Heart right ventricle (tissue), 16 donors: ENCODE measurements at regions not wholly inside any gene's neighbourhood (a gene's known extent, or its start where the extent isn't known, plus 50 kb on each side); places are given as distances from the start of the nearest gene placed in this dataset.

Experiments
- ATAC-seq, 8 donors: fragments of 200-7000 bp; cut with Tn5 transposase; one replicate each; pipeline ENCODE4 v1.9.1; 2020; ENCODE audit warnings: mild to moderate bottlenecking in 8 of 8, moderate library complexity in 8 of 8, moderate number of reproducible peaks in 1 of 8
- DNase-seq, 2 donors: peaks; one replicate each; pipeline ENCODE4 v3.0.0-alpha.2; 2020
- H3K27ac ChIP-seq, 10 donors: fragments of 200-600 bp; sonication (generic) in 2 of 10; one replicate each; pipeline versions ENCODE4 v1.5.0 to v1.8.0; 2020 to 2022; ENCODE audit warnings: mild to moderate bottlenecking in 3 of 10
- H3K27me3 ChIP-seq, 7 donors: fragments of 200-600 bp; one replicate each; pipeline ENCODE4 v1.8.0; 2021 to 2022; ENCODE audit warnings: mild to moderate bottlenecking in 2 of 7
- H3K36me3 ChIP-seq, 9 donors: fragments of 200-600 bp; sonication (generic) in 1 of 9; one replicate each; pipeline versions ENCODE4 v1.5.0 to v1.8.0; 2020 to 2022; ENCODE audit warnings: mild to moderate bottlenecking in 2 of 9
- H3K4me1 ChIP-seq, 9 donors: fragments of 200-600 bp; sonication (generic) in 1 of 9; one replicate each; pipeline versions ENCODE4 v1.5.0 to v1.8.0; 2020 to 2022; ENCODE audit warnings: mild to moderate bottlenecking in 4 of 9
- H3K4me3 ChIP-seq, 10 donors: fragments of 200-600 bp; sonication (generic) in 2 of 10; one replicate each; pipeline versions ENCODE4 v1.5.0 to v1.8.0; 2020 to 2022; ENCODE audit warnings: mild to moderate bottlenecking in 7 of 10, moderate library complexity in 2 of 10
- H3K9me3 ChIP-seq, 11 donors: fragments of 200-600 bp in 10 of 11; sonication (generic) in 2 of 11; one replicate each; pipeline versions ENCODE4 v1.5.0 to v1.8.0; 2013 to 2022; ENCODE audit warnings: mild to moderate bottlenecking in 2 of 11, control low read depth in 1 of 11, moderate library complexity in 1 of 11
- CTCF ChIP-seq, 9 donors: fragments of 200-600 bp; sonication (generic) in 2 of 9; IDR thresholded peaks; one replicate each; pipeline versions ENCODE4 v1.5.0 to v1.8.0; 2021 to 2022; ENCODE audit warnings: antibody characterized with exemption in 9 of 9, mild to moderate bottlenecking in 5 of 9, moderate library complexity in 1 of 9
- WGBS, 2 donors: extraction: QIAGEN DNeasy Blood & Tissue Kit; methylation state at CpG; one replicate each; pipeline ENCODE4 v1.1.7; 2013; ENCODE audit warnings: inconsistent platforms in 1 of 2; 5-methylcytosine and 5-hydroxymethylcytosine counted together
- intact Hi-C, 10 donors: fragments of 100-400 bp; cut with DNase I; formaldehyde crosslinking; loops; one replicate each; pipeline versions ENCODE4 v1.11.1 to v1.14.2; 2022
- donor health status: Arrhythmogenic right ventricular cardiomyopathy.
- donor health status: ischemic (EF 13 %, LVEDD 7.1; RV severe dilation, severe dysfunction).
- donor health status: healthy with polysubstance abuse.
- donor health status: DM: no; HTN: yes; CAD: no.
- donor health status: DM: no; HTN: no; CAD: no.
- donor health status: ischemic (EF 25% LVEDD 6.9; RV normal size, moderate dysfunction).
- donor health status: ischemic (EF 25% LVEDD 5.7; RV mildly dilated, moderate dysfunction).
- donor health status: healthy.
- donor health status: DM: yes; HTN: yes; CAD: no.
- donor health status: Ischemic cardiomyopathy.
- donor health status: ischemic (EF 35%, LVEDD 5.7; RV mildly dilated, moderate dysfunction).
- donor health status: nonischemic (EF 11% LVEDD 7.7; RV severe dilation, severe dysfunction).
- donor health status: DM: yes; HTN: yes; CAD: no.
- donor health status: PGD.
- donor health status: ischemic (EF 29% LVEDD 5.4; RV normal size, mild dysfunction).
- donor health status: nonischemic (EF 23%, LVEDD 6.1; RV moderate dilation, normal function).

- Histone ChIP-seq H3K36me3 (no peaks in the 10 kb centered on the region), H3K4me3 (no peak overlapping the region), H3K27ac (no peak overlapping the region), H3K9me3 (peaks cover 0 to 19% (median 0%) of the 10 kb centered on the region in 11 donors), H3K4me1 (no peaks in the 10 kb centered on the region), H3K27me3 (no peaks in the 10 kb centered on the region)
- intact Hi-C loops, result loop anchor here in 1 of 10 donors (2.0 kb wide), 1 partner anchor 76 kb away; no protein-coding TSS in a partner anchor
- DNase-seq (no peak), ATAC-seq (no peak)
- no peak for TF ChIP-seq CTCF (IDR thresholded peaks at IDR 0.05)
Measured at GRCh38 chr2:153218851-153219250, 259.7 kb downstream of the RPRM start.

GRCh38 chr2:153214337-153214736 lies 264.2 kb downstream of the RPRM start:
- H3K36me3 ChIP-seq, result no peaks in the 10 kb centered on the region
- H3K27ac ChIP-seq, result no peak overlapping the region
- 68 to 76% methylated on average over 1 of the region's 1 CpG for WGBS, 2 donors
- TF ChIP-seq CTCF (IDR thresholded peaks at IDR 0.05), result no peak
- DNase-seq (no peak), ATAC-seq (no peak)
- H3K4me1 ChIP-seq, result no peaks in the 10 kb centered on the region
- intact Hi-C loops, result no loop called here
- no peaks in the 10 kb centered on the region for H3K27me3 ChIP-seq
- no peaks in the 10 kb centered on the region for H3K9me3 ChIP-seq
- H3K4me3 ChIP-seq, result no peak overlapping the region

DNA sequence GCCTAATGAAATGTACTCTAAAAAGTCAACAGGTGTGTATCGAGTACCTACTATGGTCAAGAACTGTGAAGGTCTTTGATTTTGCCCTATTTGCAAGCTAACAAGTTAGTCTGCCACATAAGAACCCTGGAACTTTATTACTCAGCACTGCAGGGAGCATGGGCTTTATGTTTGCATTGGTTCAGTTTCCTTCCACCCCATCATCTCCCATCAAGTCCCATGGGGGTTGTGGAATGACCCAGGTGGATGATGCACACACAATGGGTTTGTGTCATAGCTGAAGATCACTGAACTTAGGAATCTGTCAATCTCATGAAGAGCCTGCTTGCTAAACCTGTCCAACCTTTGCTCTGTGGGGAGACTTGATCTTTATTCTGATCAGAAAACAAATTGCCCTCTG lies 265.5 kb downstream of the RPRM start:
- no peak for DNase-seq
- 79 to 80% methylated on average over 1 of the region's 1 CpG for WGBS, 2 donors
- TF ChIP-seq CTCF (IDR thresholded peaks at IDR 0.05), result no peak
- no peak for ATAC-seq
- Histone ChIP-seq H3K36me3 (no peaks in the 10 kb centered on the region), H3K4me1 (no peaks in the 10 kb centered on the region), H3K9me3 (no peaks in the 10 kb centered on the region), H3K27me3 (no peaks in the 10 kb centered on the region), H3K27ac (no peak overlapping the region), H3K4me3 (no peak overlapping the region)
- intact Hi-C loops, result no loop called here

- Histone ChIP-seq H3K27ac (no peak overlapping the region), H3K36me3 (no peaks in the 10 kb centered on the region), H3K9me3 (peaks cover 0 to 31% (median 5%) of the 10 kb centered on the region in 11 donors), H3K4me3 (no peak overlapping the region), H3K27me3 (no peaks in the 10 kb centered on the region), H3K4me1 (no peaks in the 10 kb centered on the region)
- TF ChIP-seq CTCF (IDR thresholded peaks at IDR 0.05), result no peak
- DNase-seq (no peak), ATAC-seq (no peak)
- 74 to 75% methylated on average over 11 of the region's 11 CpGs for WGBS, 2 donors
- intact Hi-C loops, result no loop called here
Measured at GRCh38 chr2:153197402-153198386, 280.9 kb downstream of the RPRM start.
